ENCODE measurements at regions not wholly inside any gene's neighbourhood (a gene's known extent, or its start where the extent isn't known, plus 50 kb on each side); places are given as distances from the start of the nearest gene placed in this dataset.

- no peak for DNase-seq
These were observed 290.4 kb upstream of the RTL1 start for GRCh38 chr14:101193845-101194372.

- DNase-seq = no peak
These were observed 291.1 kb upstream of the RTL1 start for GRCh38 chr14:101194373-101195308.

GRCh38 chr14:101195309-101195901 lies 291.9 kb upstream of the RTL1 start:
- DNase-seq = no peak

- DNase-seq = no peak
These were observed 292.7 kb upstream of the RTL1 start for GRCh38 chr14:101196051-101196712.

GRCh38 chr14:101196795-101197590 lies 293.5 kb upstream of the RTL1 start:
- no peak for DNase-seq

GRCh38 chr14:101197595-101198397 lies 294.3 kb upstream of the RTL1 start:
- DNase-seq = no peak

- no peak for DNase-seq
These were observed 295.0 kb upstream of the RTL1 start for GRCh38 chr14:101198398-101199027.

- DNase-seq = no peak
These were observed 295.7 kb upstream of the RTL1 start for GRCh38 chr14:101199028-101199770.

GRCh38 chr14:101200008-101200649 lies 296.6 kb upstream of the RTL1 start:
- no peak for DNase-seq

GRCh38 chr14:101200650-101201516 lies 297.4 kb upstream of the RTL1 start:
- DNase-seq = no peak

- no peak for DNase-seq
These were observed 298.1 kb upstream of the RTL1 start for GRCh38 chr14:101201535-101202151.

GRCh38 chr14:101202627-101203404 lies 299.3 kb upstream of the RTL1 start:
- DNase-seq = no peak

- no peak for DNase-seq
These were observed 303.0 kb upstream of the RTL1 start for GRCh38 chr14:101206556-101206955.

GRCh38 chr14:101207041-101207440 lies 303.5 kb upstream of the RTL1 start:
- DNase-seq = no peak

- no peak for DNase-seq
These were observed 304.4 kb upstream of the RTL1 start for GRCh38 chr14:101207897-101208296.

- no peak for DNase-seq
These were observed 306.1 kb upstream of the RTL1 start for GRCh38 chr14:101209594-101209993.

GRCh38 chr14:101215266-101215665 lies 311.7 kb upstream of the RTL1 start:
- DNase-seq = no peak
